Uterus (tissue), 2 donors: ENCODE measurements at regions not wholly inside any gene's neighbourhood (a gene's known extent, or its start where the extent isn't known, plus 50 kb on each side); places are given as distances from the start of the nearest gene placed in this dataset.

Experiments used
- POLR2A ChIP-seq, 2 donors: fragments of 450-650 bp; IDR thresholded peaks; one replicate each; pipeline ENCODE4 v1.6.1; 2016; ENCODE audit warnings: antibody characterized with exemption in 2 of 2, mild to moderate bottlenecking in 1 of 2, moderate library complexity in 1 of 2
- TF ChIP-seq, protein P1 (sequence below), 4 experiments: fragments of 200-600 bp in 2 of 4; fragments of 450-650 bp in 2 of 4; sonication (generic) in 2 of 4; IDR thresholded peaks; one replicate each; pipeline ENCODE4 v1.5.1; 2016 to 2019; ENCODE audit warnings: antibody characterized with exemption in 4 of 4, mild to moderate bottlenecking in 2 of 4, moderate library complexity in 1 of 4

DNA sequence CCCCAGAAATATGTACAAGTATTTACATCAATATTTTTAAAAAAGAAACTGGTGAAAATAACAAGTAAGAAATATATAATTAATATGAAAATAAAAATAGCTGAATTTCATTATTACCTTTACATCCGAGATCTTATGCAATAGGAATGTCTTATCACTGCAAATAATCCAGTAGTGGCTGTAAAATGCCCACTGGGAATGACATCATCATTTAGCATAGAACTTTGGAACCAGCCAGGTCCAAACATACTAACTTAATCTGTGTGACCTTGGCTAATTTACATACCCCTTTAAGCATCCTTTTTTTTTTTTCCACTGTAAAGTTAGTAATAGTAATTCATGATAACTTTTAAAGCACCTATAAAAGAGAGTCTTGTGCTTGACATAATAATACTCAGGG, 611.7 kb downstream of the ZIC1 start:
- no peak for TF ChIP-seq POLR2A (IDR thresholded peaks at IDR 0.05)
- TF ChIP-seq, protein P1, sequence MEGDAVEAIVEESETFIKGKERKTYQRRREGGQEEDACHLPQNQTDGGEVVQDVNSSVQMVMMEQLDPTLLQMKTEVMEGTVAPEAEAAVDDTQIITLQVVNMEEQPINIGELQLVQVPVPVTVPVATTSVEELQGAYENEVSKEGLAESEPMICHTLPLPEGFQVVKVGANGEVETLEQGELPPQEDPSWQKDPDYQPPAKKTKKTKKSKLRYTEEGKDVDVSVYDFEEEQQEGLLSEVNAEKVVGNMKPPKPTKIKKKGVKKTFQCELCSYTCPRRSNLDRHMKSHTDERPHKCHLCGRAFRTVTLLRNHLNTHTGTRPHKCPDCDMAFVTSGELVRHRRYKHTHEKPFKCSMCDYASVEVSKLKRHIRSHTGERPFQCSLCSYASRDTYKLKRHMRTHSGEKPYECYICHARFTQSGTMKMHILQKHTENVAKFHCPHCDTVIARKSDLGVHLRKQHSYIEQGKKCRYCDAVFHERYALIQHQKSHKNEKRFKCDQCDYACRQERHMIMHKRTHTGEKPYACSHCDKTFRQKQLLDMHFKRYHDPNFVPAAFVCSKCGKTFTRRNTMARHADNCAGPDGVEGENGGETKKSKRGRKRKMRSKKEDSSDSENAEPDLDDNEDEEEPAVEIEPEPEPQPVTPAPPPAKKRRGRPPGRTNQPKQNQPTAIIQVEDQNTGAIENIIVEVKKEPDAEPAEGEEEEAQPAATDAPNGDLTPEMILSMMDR (IDR thresholded peaks at IDR 0.05) = no peak
